GM23338 (cell line): ENCODE measurements at regions not wholly inside any gene's neighbourhood (a gene's known extent, or its start where the extent isn't known, plus 50 kb on each side); places are given as distances from the start of the nearest gene placed in this dataset.

ENCODE experiments used
- CREB1 ChIP-seq: fragments of 250-450 bp; sonication (Bioruptor Pico); IDR thresholded peaks from 2 replicates; pipeline ENCODE4 v1.5.0; 2020; ENCODE audit warnings: low read depth, mild to moderate bottlenecking, moderate library complexity
- EZH2 ChIP-seq: fragments of 200-600 bp; sonication (generic); IDR thresholded peaks from one replicate; pipeline ENCODE4 v1.8.0; 2017; ENCODE audit warnings: antibody characterized with exemption, mild to moderate bottlenecking, low read depth; ENCODE audit not compliant: unreplicated experiment
- EZH2phosphoT487 ChIP-seq: fragments of 200-600 bp; sonication (generic); IDR thresholded peaks from one replicate; pipeline ENCODE4 v1.8.1; 2018; ENCODE audit warnings: antibody characterized with exemption; ENCODE audit not compliant: unreplicated experiment
- JUNB ChIP-seq: IDR thresholded peaks from one replicate; pipeline ENCODE4 v1.6.1; 2016; ENCODE audit warnings: antibody characterized with exemption; ENCODE audit not compliant: unreplicated experiment
- NANOG ChIP-seq: IDR thresholded peaks from 2 replicates; pipeline ENCODE4 v1.6.1; 2016; ENCODE audit warnings: antibody characterized with exemption, borderline replicate concordance
- POLR2AphosphoS5 ChIP-seq: IDR thresholded peaks from 2 replicates; pipeline ENCODE4 v1.6.1; 2016; ENCODE audit warnings: antibody characterized with exemption, low read depth
- ZNF114 ChIP-seq: fragments of 250-450 bp; sonication (Bioruptor Pico); IDR thresholded peaks from 2 replicates; pipeline ENCODE4 v1.5.0; 2020; ENCODE audit warnings: mild to moderate bottlenecking, moderate library complexity
- ZNF331 ChIP-seq: fragments of 250-450 bp; sonication (Bioruptor Pico); IDR thresholded peaks from 2 replicates; pipeline ENCODE4 v1.5.0; 2020; ENCODE audit warnings: low read depth, mild to moderate bottlenecking, moderate library complexity
- TF ChIP-seq, protein P1 (sequence below), 2 experiments: fragments of 200-600 bp in 1 of 2; sonication (generic) in 1 of 2; conservative IDR thresholded peaks; 2 replicates each; pipeline versions ENCODE4 v1.5.1 to v1.6.1; 2016 to 2017; ENCODE audit warnings: antibody characterized with exemption in 2 of 2, low read depth in 2 of 2, mild to moderate bottlenecking in 2 of 2, moderate library complexity in 1 of 2
- TF ChIP-seq, protein P2 (sequence below): IDR thresholded peaks from one replicate; pipeline ENCODE4 v1.6.1; 2018; ENCODE audit warnings: antibody characterized with exemption; ENCODE audit not compliant: unreplicated experiment

DNA sequence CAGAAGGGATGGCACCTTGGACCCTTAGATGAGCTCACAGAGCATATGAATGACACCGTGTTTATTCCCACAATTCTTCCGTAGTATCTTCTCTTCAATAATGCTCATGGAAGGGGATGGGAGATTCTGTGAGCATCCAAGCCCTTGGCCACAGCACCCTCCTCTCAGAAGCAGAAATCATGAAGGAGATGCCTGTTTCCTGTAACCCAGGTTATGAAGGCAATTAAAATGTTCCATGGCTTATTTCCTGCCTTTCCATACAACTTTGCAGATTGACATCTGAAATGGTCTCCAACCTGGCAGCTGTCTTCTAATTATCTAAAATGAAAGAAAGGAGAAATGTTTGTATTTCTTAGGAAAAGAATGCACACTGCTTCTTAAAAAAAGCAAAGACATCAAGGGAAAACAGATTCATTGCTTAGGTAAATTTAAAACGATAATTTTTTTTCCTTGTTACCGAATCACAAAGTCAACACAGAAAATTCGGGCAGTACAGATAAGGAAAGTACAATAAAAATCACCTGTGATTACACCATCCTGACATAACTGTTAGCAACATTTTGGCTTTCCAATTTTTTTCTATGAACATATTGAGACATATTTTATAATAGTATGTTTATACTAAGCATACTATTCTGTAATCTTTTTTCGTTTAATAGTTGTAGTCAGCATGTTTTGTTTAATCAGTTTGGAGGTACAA is 128.5 kb downstream of the SQOR start:
- TF ChIP-seq, protein P1, sequence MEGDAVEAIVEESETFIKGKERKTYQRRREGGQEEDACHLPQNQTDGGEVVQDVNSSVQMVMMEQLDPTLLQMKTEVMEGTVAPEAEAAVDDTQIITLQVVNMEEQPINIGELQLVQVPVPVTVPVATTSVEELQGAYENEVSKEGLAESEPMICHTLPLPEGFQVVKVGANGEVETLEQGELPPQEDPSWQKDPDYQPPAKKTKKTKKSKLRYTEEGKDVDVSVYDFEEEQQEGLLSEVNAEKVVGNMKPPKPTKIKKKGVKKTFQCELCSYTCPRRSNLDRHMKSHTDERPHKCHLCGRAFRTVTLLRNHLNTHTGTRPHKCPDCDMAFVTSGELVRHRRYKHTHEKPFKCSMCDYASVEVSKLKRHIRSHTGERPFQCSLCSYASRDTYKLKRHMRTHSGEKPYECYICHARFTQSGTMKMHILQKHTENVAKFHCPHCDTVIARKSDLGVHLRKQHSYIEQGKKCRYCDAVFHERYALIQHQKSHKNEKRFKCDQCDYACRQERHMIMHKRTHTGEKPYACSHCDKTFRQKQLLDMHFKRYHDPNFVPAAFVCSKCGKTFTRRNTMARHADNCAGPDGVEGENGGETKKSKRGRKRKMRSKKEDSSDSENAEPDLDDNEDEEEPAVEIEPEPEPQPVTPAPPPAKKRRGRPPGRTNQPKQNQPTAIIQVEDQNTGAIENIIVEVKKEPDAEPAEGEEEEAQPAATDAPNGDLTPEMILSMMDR (conservative IDR thresholded peaks at IDR 0.05; ENCODE audit: low read depth in 2 of 2): no peak
- TF ChIP-seq ZNF331 (CRISPR knock-in tag) (no peak), POLR2AphosphoS5 (no peak), EZH2phosphoT487 (no peak), EZH2 (no peak), CREB1 (CRISPR knock-in tag) (no peak), ZNF114 (no peak), JUNB (no peak), NANOG (no peak)
- TF ChIP-seq, protein P2, sequence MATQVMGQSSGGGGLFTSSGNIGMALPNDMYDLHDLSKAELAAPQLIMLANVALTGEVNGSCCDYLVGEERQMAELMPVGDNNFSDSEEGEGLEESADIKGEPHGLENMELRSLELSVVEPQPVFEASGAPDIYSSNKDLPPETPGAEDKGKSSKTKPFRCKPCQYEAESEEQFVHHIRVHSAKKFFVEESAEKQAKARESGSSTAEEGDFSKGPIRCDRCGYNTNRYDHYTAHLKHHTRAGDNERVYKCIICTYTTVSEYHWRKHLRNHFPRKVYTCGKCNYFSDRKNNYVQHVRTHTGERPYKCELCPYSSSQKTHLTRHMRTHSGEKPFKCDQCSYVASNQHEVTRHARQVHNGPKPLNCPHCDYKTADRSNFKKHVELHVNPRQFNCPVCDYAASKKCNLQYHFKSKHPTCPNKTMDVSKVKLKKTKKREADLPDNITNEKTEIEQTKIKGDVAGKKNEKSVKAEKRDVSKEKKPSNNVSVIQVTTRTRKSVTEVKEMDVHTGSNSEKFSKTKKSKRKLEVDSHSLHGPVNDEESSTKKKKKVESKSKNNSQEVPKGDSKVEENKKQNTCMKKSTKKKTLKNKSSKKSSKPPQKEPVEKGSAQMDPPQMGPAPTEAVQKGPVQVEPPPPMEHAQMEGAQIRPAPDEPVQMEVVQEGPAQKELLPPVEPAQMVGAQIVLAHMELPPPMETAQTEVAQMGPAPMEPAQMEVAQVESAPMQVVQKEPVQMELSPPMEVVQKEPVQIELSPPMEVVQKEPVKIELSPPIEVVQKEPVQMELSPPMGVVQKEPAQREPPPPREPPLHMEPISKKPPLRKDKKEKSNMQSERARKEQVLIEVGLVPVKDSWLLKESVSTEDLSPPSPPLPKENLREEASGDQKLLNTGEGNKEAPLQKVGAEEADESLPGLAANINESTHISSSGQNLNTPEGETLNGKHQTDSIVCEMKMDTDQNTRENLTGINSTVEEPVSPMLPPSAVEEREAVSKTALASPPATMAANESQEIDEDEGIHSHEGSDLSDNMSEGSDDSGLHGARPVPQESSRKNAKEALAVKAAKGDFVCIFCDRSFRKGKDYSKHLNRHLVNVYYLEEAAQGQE: no peak
